ENCODE measurements at regions not wholly inside any gene's neighbourhood (a gene's known extent, or its start where the extent isn't known, plus 50 kb on each side); places are given as distances from the start of the nearest gene placed in this dataset.

DNA sequence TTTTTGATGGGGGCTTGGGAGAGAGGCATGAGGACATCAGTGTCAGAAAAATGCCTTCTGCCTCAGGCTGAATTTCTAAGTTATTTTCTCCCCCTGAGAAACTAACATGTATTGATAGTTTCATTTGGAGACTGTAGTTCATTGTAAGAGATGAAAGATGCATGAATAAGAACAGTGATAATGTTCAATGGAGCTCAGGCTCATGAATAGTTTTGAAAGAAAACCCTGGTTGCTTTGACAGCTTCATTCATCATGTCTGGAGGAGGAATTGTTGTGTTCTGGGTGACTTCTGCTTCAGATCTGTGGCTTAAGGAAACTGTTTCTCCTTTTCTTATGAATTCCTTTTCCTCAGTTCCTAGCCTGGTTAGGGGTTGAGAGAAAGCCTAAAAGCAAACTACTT lies 204.0 kb upstream of the LRRC3B start:
- Mint-ChIP-seq H3K9me3 (peaks cover 34% of the 10 kb centered on the region), H3K27ac (no peak overlapping the region), H3K4me1 (ENCODE audit: low read depth) (no peaks in the 10 kb centered on the region), H3K27me3 (ENCODE audit: insufficient read depth) (no peaks in the 10 kb centered on the region), H3K4me3 (no peak overlapping the region), H3K36me3 (ENCODE audit: low read depth) (peaks cover 4% of the 10 kb centered on the region; the same call in 1 of the 2 replicates)
- TF ChIP-seq CTCF (IDR thresholded peaks at IDR 0.05), result no peak
- DNase-seq, result no peak

GRCh38 chr3:26422415-26422814 lies 200.2 kb upstream of the LRRC3B start:
- H3K9me3 Mint-ChIP-seq, result peaks cover 10% of the 10 kb centered on the region

DNA sequence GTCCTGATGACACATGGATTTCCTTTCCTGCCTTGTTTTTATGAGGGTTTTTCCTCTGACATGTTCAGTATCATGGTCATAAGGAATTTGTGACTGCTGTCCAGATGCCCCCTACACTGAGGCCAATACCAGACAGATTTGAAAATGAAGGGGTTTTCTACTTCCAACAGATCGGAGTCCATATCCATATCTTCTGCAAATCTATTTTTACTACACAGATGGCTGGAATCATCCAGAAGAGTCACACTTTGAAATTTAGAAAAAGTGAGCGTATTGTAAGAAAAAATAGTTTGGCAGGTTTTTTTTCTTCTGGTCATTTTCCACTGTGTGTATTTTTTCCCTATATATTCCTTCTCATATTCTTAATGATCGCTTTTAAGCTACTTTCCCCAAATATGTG lies 197.5 kb upstream of the LRRC3B start:
- H3K36me3 Mint-ChIP-seq (ENCODE audit: low read depth), result no peaks in the 10 kb centered on the region
- H3K27ac Mint-ChIP-seq, result no peak overlapping the region
- H3K4me1 Mint-ChIP-seq (ENCODE audit: low read depth), result no peaks in the 10 kb centered on the region
- no peaks in the 10 kb centered on the region for H3K27me3 Mint-ChIP-seq (ENCODE audit: insufficient read depth)
- H3K4me3 Mint-ChIP-seq, result no peak overlapping the region
- TF ChIP-seq CTCF (IDR thresholded peaks at IDR 0.05), result no peak
- peaks cover 23% of the 10 kb centered on the region for H3K9me3 Mint-ChIP-seq
- DNase-seq, result no peak

More at GRCh38 chr3:26422415-26422814, 200.2 kb upstream of the LRRC3B start:
- Mint-ChIP-seq H3K27me3 (ENCODE audit: insufficient read depth) (no peaks in the 10 kb centered on the region), H3K4me1 (ENCODE audit: low read depth) (no peaks in the 10 kb centered on the region), H3K27ac (no peak overlapping the region), H3K4me3 (no peak overlapping the region), H3K36me3 (ENCODE audit: low read depth) (no peaks in the 10 kb centered on the region)
- no peak for DNase-seq
- no peak for TF ChIP-seq CTCF (IDR thresholded peaks at IDR 0.05)

GRCh38 chr3:26428992-26429391 lies 193.6 kb upstream of the LRRC3B start:
- no peak for DNase-seq
- Mint-ChIP-seq H3K4me1 (ENCODE audit: low read depth) (no peaks in the 10 kb centered on the region), H3K36me3 (ENCODE audit: low read depth) (no peaks in the 10 kb centered on the region), H3K4me3 (no peak overlapping the region), H3K27ac (no peak overlapping the region), H3K27me3 (ENCODE audit: insufficient read depth) (no peaks in the 10 kb centered on the region), H3K9me3 (peaks cover 29% of the 10 kb centered on the region)
- no peak for TF ChIP-seq CTCF (IDR thresholded peaks at IDR 0.05)

DNA sequence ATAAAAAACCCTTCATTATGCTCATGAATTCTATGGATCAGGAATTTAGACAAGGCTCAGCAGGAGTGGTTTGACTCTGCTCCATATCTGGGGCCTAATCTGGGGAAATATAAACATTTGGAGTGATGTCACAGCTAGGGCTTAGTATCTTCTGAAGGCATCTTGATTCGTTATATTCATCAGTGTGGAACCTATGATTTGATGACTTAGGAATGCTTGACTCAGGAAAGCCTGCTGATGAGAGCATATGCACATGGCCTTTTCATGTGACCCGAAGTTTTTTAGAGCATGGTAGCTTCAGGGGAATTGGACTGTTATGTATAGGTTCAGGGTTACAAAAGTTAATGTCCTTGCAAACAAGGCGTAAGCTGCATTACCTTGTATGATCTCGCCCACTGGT lies 184.9 kb upstream of the LRRC3B start:
- Mint-ChIP-seq H3K36me3 (ENCODE audit: low read depth) (no peaks in the 10 kb centered on the region; the same call in 1 of the 2 replicates), H3K27me3 (ENCODE audit: insufficient read depth) (no peaks in the 10 kb centered on the region; the same call in 1 of the 2 replicates), H3K4me3 (no peak overlapping the region), H3K4me1 (ENCODE audit: low read depth) (no peaks in the 10 kb centered on the region), H3K9me3 (peaks cover 50% of the 10 kb centered on the region), H3K27ac (peak overlapping the region; percentile 15; the same call in 1 of the 2 replicates)
- TF ChIP-seq CTCF (IDR thresholded peaks at IDR 0.05), result no peak
- peak; percentile 4 for DNase-seq
